ENCODE measurements at regions not wholly inside any gene's neighbourhood (a gene's known extent, or its start where the extent isn't known, plus 50 kb on each side); places are given as distances from the start of the nearest gene placed in this dataset.

GRCh38 chr5:125865166-125865815, 557.9 kb upstream of the GRAMD2B start (continued):
- TF ChIP-seq RARG (CRISPR knock-in tag; IDR thresholded peaks at IDR 0.05; ENCODE audit: low read depth), result no peak
- TF ChIP-seq ZNF7 (CRISPR knock-in tag; IDR thresholded peaks at IDR 0.05), result no peak
- no peak for TF ChIP-seq XRCC5 (optimal IDR thresholded peaks at IDR 0.05; ENCODE audit: low read length)
- no peak for TF ChIP-seq GATAD1 (CRISPR knock-in tag; IDR thresholded peaks at IDR 0.05)
- TF ChIP-seq TOPORS (CRISPR knock-in tag; IDR thresholded peaks at IDR 0.05), result no peak
- no peak for TF ChIP-seq ZNF263 (CRISPR knock-in tag; IDR thresholded peaks at IDR 0.05)
- no peak for TF ChIP-seq ZNF792 (CRISPR knock-in tag; IDR thresholded peaks at IDR 0.05)
- TF ChIP-seq RBM39 (IDR thresholded peaks at IDR 0.05; ENCODE audit: low read depth, low read length, poor library complexity, severe bottlenecking), result no peak
- no peak for TF ChIP-seq TEF (CRISPR knock-in tag; IDR thresholded peaks at IDR 0.05)

- no peak for FAIRE-seq
- POLR2A ChIA-PET, result no interaction called here
- H3K4me2 ChIP-seq (ENCODE audit: low read depth, low read length), result no peak overlapping the region
Observed at GRCh38 chr5:125868036-125868435, 555.2 kb upstream of the GRAMD2B start.

More at GRCh38 chr5:125868036-125868435, 555.2 kb upstream of the GRAMD2B start:
- ATAC-seq (no peak), DNase-seq (ENCODE audit: low spot score) (no peak)
- no peaks in the 10 kb centered on the region for H3K27me3 ChIP-seq (ENCODE audit: control insufficient read depth in 1 of 2, insufficient read depth in 2 of 2, low read length in 2 of 2)
- H3K9ac ChIP-seq (ENCODE audit: insufficient read depth, low read depth, low read length), result no peak overlapping the region
- no peaks in the 10 kb centered on the region for H4K20me1 ChIP-seq (ENCODE audit: insufficient read depth, low read length)
- H3K36me3 ChIP-seq (replicated peaks in 1 of 2; ENCODE audit: control insufficient read depth in 1 of 2, insufficient read depth in 2 of 2, low read length in 2 of 2), result no peaks in the 10 kb centered on the region
- H3K4me3 ChIP-seq (replicated peaks in 1 of 3; ENCODE audit: insufficient read depth in 1 of 3, low read depth in 2 of 3, low read length in 3 of 3), result no peak overlapping the region
- intact Hi-C loops (cut with micrococcal nuclease; ENCODE audit: unreplicated experiment) (no loop called here), in situ Hi-C loops (cut with HindIII; ENCODE audit: extremely low pct_ligation_motif_present, low pct_unique_long_range_greater_than_20kb) (no loop called here)
- peaks cover 5% of the 10 kb centered on the region for H3K9me3 ChIP-seq (ENCODE audit: low read length)
- no peaks in the 10 kb centered on the region for H3K79me2 ChIP-seq (ENCODE audit: insufficient read depth, low read length)
- no peak overlapping the region for H3K27ac ChIP-seq (ENCODE audit: extremely low read length, insufficient read depth, low read length)
- TF ChIP-seq MTA1 (CRISPR knock-in tag; IDR thresholded peaks at IDR 0.05; ENCODE audit: borderline replicate concordance), result no peak
- TF ChIP-seq MAFK (conservative IDR thresholded peaks at IDR 0.05 in 1 of 2, IDR thresholded peaks at IDR 0.05 in 1 of 2; ENCODE audit: low read length in 2 of 2), result peak in 1 of 2 experiments; percentile 20; a peak in 1 of 4 replicates
- CTCF ChIA-PET (ENCODE audit: low intra/inter-chr PET ratio, low total read pairs), result no interaction called here
- 0% methylated on average over 1 of the region's 1 CpG for WGBS (ENCODE audit: low lambda C conversion rate)
- no TSS peak for BruUV-seq (replicated peaks)
- no peak overlapping the region for H2AFZ ChIP-seq (ENCODE audit: low read length)
- no peaks in the 10 kb centered on the region for H3K4me1 ChIP-seq (ENCODE audit: insufficient read depth, low read length)

Data from HepG2 (cell line).